H9 (cell line): ENCODE measurements at regions not wholly inside any gene's neighbourhood (a gene's known extent, or its start where the extent isn't known, plus 50 kb on each side); places are given as distances from the start of the nearest gene placed in this dataset.

Experiments
- DNase-seq: peaks from one replicate; pipeline ENCODE4 v3.0.0-alpha.2; 2017
- H2AFZ ChIP-seq: one replicate; pipeline ENCODE4 v1.6.1; 2013; ENCODE audit warnings: mild to moderate bottlenecking, low read length, control low read depth, moderate library complexity
- H2AK5ac ChIP-seq: 2 replicates; pipeline ENCODE4 v1.6.1; 2013; ENCODE audit warnings: low read length, control low read depth, mixed read lengths; ENCODE audit not compliant: insufficient read length
- H2BK120ac ChIP-seq: one replicate; pipeline ENCODE4 v1.6.1; 2013; ENCODE audit warnings: low read depth, mild to moderate bottlenecking, low read length, control low read depth, inconsistent platforms; ENCODE audit not compliant: poor library complexity, severe bottlenecking
- H2BK12ac ChIP-seq: 2 replicates; pipeline ENCODE4 v1.6.1; 2013; ENCODE audit warnings: low read length, control low read depth, mixed read lengths, low read depth; ENCODE audit not compliant: insufficient read length
- H2BK15ac ChIP-seq: 2 replicates; pipeline ENCODE4 v1.6.1; 2013; ENCODE audit warnings: low read depth, low read length, control low read depth
- H2BK20ac ChIP-seq: one replicate; pipeline ENCODE4 v1.6.1; 2013; ENCODE audit warnings: low read depth, mild to moderate bottlenecking, low read length, control low read depth, inconsistent platforms; ENCODE audit not compliant: poor library complexity, severe bottlenecking
- H2BK5ac ChIP-seq: 2 replicates; pipeline ENCODE4 v1.6.1; 2013; ENCODE audit warnings: low read length, control low read depth, mixed read lengths; ENCODE audit not compliant: insufficient read length
- H3K14ac ChIP-seq: 2 replicates; pipeline ENCODE4 v1.6.1; 2013; ENCODE audit warnings: low read length, control low read depth; ENCODE audit not compliant: insufficient read depth
- H3K18ac ChIP-seq: 2 replicates; pipeline ENCODE4 v1.6.1; 2013; ENCODE audit warnings: low read depth, mild to moderate bottlenecking, mixed read lengths, low read length, control low read depth; ENCODE audit not compliant: insufficient read length
- H3K23ac ChIP-seq: 2 replicates; pipeline ENCODE4 v1.6.1; 2013; ENCODE audit warnings: low read length, control low read depth, mixed read lengths, low read depth; ENCODE audit not compliant: insufficient read length
- H3K23me2 ChIP-seq: 2 replicates; pipeline ENCODE4 v1.6.1; 2013; ENCODE audit warnings: low read depth, mild to moderate bottlenecking, mixed read lengths, low read length, control low read depth; ENCODE audit not compliant: insufficient read length, poor library complexity, severe bottlenecking
- H3K27ac ChIP-seq: 2 replicates; pipeline ENCODE4 v1.5.1; 2013; ENCODE audit warnings: low read length, control low read depth, mixed read lengths, low read depth; ENCODE audit not compliant: insufficient read length
- H3K27me3 ChIP-seq: 2 replicates; pipeline ENCODE4 v1.6.1; 2013; ENCODE audit warnings: low read length, control low read depth, inconsistent platforms; ENCODE audit not compliant: insufficient read depth
- H3K4ac ChIP-seq: 2 replicates; pipeline ENCODE4 v1.6.1; 2013; ENCODE audit warnings: low read depth, mild to moderate bottlenecking, control low read depth, inconsistent platforms, low read length, moderate library complexity
- H3K4me1 ChIP-seq: 2 replicates; pipeline ENCODE4 v1.6.1; 2013; ENCODE audit warnings: low read length, control low read depth, inconsistent platforms; ENCODE audit not compliant: insufficient read depth
- H3K4me2 ChIP-seq: 2 replicates; pipeline ENCODE4 v1.6.1; 2013; ENCODE audit warnings: low read length, control low read depth, mixed read lengths; ENCODE audit not compliant: insufficient read length, insufficient read depth
- H3K56ac ChIP-seq: 2 replicates; pipeline ENCODE4 v1.6.1; 2013; ENCODE audit warnings: low read depth, mild to moderate bottlenecking, mixed read lengths, low read length, control low read depth; ENCODE audit not compliant: insufficient read length
- H3K79me1 ChIP-seq: 2 replicates; pipeline ENCODE4 v1.6.1; 2013; ENCODE audit warnings: low read depth, mild to moderate bottlenecking, moderate library complexity, low read length, control low read depth, inconsistent platforms; ENCODE audit not compliant: insufficient read depth, poor library complexity, severe bottlenecking
- H3K79me2 ChIP-seq: 2 replicates; pipeline ENCODE4 v1.6.1; 2013; ENCODE audit warnings: low read length, control low read depth, inconsistent platforms; ENCODE audit not compliant: insufficient read depth
- H3K9ac ChIP-seq: 2 replicates; pipeline ENCODE4 v1.6.1; 2013; ENCODE audit warnings: low read length, control low read depth, mixed read lengths; ENCODE audit not compliant: insufficient read length; ENCODE audit errors: extremely low read depth
- H3K9me3 ChIP-seq: one replicate; pipeline ENCODE4 v1.6.1; 2013; ENCODE audit warnings: low read depth, low read length, inconsistent platforms; ENCODE audit not compliant: control insufficient read depth
- H3T11ph ChIP-seq: one replicate; pipeline ENCODE4 v1.6.1; 2013; ENCODE audit warnings: mild to moderate bottlenecking, low read length, control low read depth, inconsistent platforms
- H4K20me1 ChIP-seq: one replicate; pipeline ENCODE4 v1.6.1; 2013; ENCODE audit not compliant: control insufficient read depth, insufficient read length, insufficient read depth
- H4K5ac ChIP-seq: 2 replicates; pipeline ENCODE4 v1.6.1; 2013; ENCODE audit warnings: low read depth, mild to moderate bottlenecking, mixed read lengths, low read length, control low read depth; ENCODE audit not compliant: insufficient read length
- H4K8ac ChIP-seq: replicated peaks from 2 replicates; pipeline ENCODE4 v1.6.1; 2013; ENCODE audit warnings: low read length, control low read depth, mixed read lengths, low read depth; ENCODE audit not compliant: insufficient read length
- H4K91ac ChIP-seq: 2 replicates; pipeline ENCODE4 v1.6.1; 2013; ENCODE audit warnings: low read depth, mild to moderate bottlenecking, moderate library complexity, mixed read lengths, low read length, control low read depth; ENCODE audit not compliant: insufficient read length
- H3K27ac Mint-ChIP-seq, 3 experiments: 2 replicates in 2 of 3; 3 replicates in 1 of 3; pipeline ENCODE4 v1.8.0; 2020 to 2021; ENCODE audit warnings: mixed read lengths in 3 of 3, mild to moderate bottlenecking in 1 of 3, moderate library complexity in 1 of 3
- H3K27me3 Mint-ChIP-seq: 2 replicates; pipeline ENCODE4 v1.8.0; 2021; ENCODE audit warnings: low read depth, mild to moderate bottlenecking, moderate library complexity, mixed read lengths
- H3K36me3 Mint-ChIP-seq, 3 experiments: 2 replicates in 2 of 3; 3 replicates in 1 of 3; pipeline ENCODE4 v1.8.0; 2020 to 2021; ENCODE audit warnings: low read depth in 3 of 3, mixed read lengths in 3 of 3; ENCODE audit not compliant: insufficient read depth in 1 of 3
- H3K4me1 Mint-ChIP-seq, 2 experiments: 2 replicates each; pipeline ENCODE4 v1.8.0; 2020; ENCODE audit warnings: mixed read lengths in 2 of 2
- H3K4me3 Mint-ChIP-seq, 2 experiments: 2 replicates in 1 of 2; 3 replicates in 1 of 2; pipeline ENCODE4 v1.8.0; 2020 to 2021; ENCODE audit warnings: mild to moderate bottlenecking in 2 of 2, mixed read lengths in 2 of 2, moderate library complexity in 1 of 2
- H3K9me3 Mint-ChIP-seq, 2 experiments: 2 replicates in 1 of 2; 3 replicates in 1 of 2; pipeline ENCODE4 v1.8.0; 2020; ENCODE audit warnings: mild to moderate bottlenecking in 2 of 2, mixed read lengths in 2 of 2, moderate library complexity in 1 of 2
- CTCF ChIP-seq: fragments of 200-600 bp; sonication (generic); conservative IDR thresholded peaks from 3 replicates; pipeline ENCODE4 v1.8.0; 2021; ENCODE audit warnings: antibody characterized with exemption, mild to moderate bottlenecking
- WGBS: extraction: QIAGEN DNeasy Blood & Tissue Kit; methylation state at CpG from one replicate; pipeline ENCODE4 v1.1.7; 2013; ENCODE audit warnings: missing lambda C conversion rate, low lambda C conversion rate, mixed read lengths; ENCODE audit not compliant: insufficient read length; ENCODE audit errors: extremely low coverage; 5-methylcytosine and 5-hydroxymethylcytosine counted together

DNA sequence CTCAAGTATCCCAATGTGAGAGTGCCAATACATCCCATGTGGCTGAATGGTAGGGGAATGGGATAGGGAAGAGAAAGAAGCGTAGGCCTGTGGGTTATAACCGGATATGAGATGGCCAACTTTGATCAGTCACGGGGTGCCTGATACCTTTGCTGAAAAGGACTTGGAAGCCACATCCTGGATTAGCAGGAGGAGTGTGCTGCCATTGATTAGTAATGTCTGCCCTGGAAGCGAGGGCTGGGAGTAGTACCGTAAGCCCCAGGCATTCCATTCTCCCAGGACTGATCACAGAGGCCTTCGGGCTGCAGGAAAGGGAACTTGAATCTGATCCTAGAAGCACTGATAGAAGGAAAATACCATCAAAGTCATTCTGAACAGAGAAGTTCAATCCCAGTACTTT lies 218.5 kb downstream of the TFCP2L1 start:
- no peaks in the 10 kb centered on the region for H4K20me1 ChIP-seq
- H2AFZ ChIP-seq = no peak overlapping the region
- H3K79me2 ChIP-seq = no peaks in the 10 kb centered on the region
- no peak overlapping the region for H2BK12ac ChIP-seq
- H3K27ac ChIP-seq = no peak overlapping the region
- no peak overlapping the region for H3K18ac ChIP-seq
- H4K5ac ChIP-seq = no peak overlapping the region
- no CpG with 5 or more reads among the region's 6 CpGs for WGBS
- H3K4me3 Mint-ChIP-seq = 0 out of 5 replicates have a peak overlapping the region, but pooled peaks of 1 of the 2 experiments have one; percentile 8
- H3K9me3 ChIP-seq = no peaks in the 10 kb centered on the region
- no peak for TF ChIP-seq CTCF
- no peak overlapping the region for H3K23ac ChIP-seq
- H3K4me1 ChIP-seq = no peaks in the 10 kb centered on the region
- no peak overlapping the region for H2BK120ac ChIP-seq
- peaks cover 71% of the 10 kb centered on the region for H3K27me3 Mint-ChIP-seq
- peak; percentile 70 for DNase-seq
- H3K36me3 Mint-ChIP-seq = no peaks in the 10 kb centered on the region
- H3K23me2 ChIP-seq = no peaks in the 10 kb centered on the region
- H3K27ac Mint-ChIP-seq = peak overlapping the region in 1 of 3 experiments; percentile 25; a peak in 1 of 7 replicates
- no peak overlapping the region for H3K56ac ChIP-seq
- H3K4me2 ChIP-seq = no peak overlapping the region
- H3K27me3 ChIP-seq = no peaks in the 10 kb centered on the region
- H3K9ac ChIP-seq = no peak overlapping the region
- H4K8ac ChIP-seq = no peak overlapping the region
- H2BK20ac ChIP-seq = no peak overlapping the region
- no peak overlapping the region for H2AK5ac ChIP-seq
- H2BK15ac ChIP-seq = no peak overlapping the region
- H2BK5ac ChIP-seq = no peak overlapping the region
- peaks cover 16 to 18% of the 10 kb centered on the region in 2 experiments for H3K4me1 Mint-ChIP-seq
- no peaks in the 10 kb centered on the region; a peak in 1 of 5 replicates for H3K9me3 Mint-ChIP-seq
- no peak overlapping the region for H3T11ph ChIP-seq
- H3K4ac ChIP-seq = no peak overlapping the region
- no peak overlapping the region for H3K14ac ChIP-seq
- no peaks in the 10 kb centered on the region for H3K79me1 ChIP-seq
- H4K91ac ChIP-seq = no peak overlapping the region
